Activated CD4-positive, CD25-positive, alpha-beta regulatory T cell treated with anti-CD3 and anti-CD28 coated beads, Interleukin-2, amount 50 U/mL, for 72 hours (primary cell): ENCODE measurements at regions not wholly inside any gene's neighbourhood (a gene's known extent, or its start where the extent isn't known, plus 50 kb on each side); places are given as distances from the start of the nearest gene placed in this dataset.
"Not testable (repeated sequence)": the region's sequence is repeated elsewhere in the genome, so short reads cannot be mapped to it uniquely, and the experiment has no call there.

Experiments
- DNase-seq: peaks from one replicate; pipeline ENCODE4 v3.0.0; 2021

DNA sequence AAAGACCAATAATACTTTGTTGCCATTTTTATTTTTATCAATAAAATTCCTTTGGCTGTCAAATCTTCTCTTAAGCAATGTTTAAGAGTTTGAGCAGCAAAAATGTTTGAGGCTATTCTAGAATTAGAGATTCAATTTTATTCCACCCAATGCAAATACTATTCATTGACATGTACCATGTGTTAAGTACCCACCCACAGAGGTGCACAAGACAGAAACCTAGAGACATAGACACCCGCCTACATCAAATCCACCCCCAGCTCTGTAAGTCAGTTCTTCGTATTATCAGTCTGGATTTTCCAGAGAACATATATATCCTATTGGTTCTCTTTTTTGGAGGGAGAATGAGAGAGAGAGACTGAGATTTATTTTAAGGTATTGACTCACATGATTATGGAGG, 463.7 kb downstream of the EPM2A start:
- no peak for DNase-seq

DNA sequence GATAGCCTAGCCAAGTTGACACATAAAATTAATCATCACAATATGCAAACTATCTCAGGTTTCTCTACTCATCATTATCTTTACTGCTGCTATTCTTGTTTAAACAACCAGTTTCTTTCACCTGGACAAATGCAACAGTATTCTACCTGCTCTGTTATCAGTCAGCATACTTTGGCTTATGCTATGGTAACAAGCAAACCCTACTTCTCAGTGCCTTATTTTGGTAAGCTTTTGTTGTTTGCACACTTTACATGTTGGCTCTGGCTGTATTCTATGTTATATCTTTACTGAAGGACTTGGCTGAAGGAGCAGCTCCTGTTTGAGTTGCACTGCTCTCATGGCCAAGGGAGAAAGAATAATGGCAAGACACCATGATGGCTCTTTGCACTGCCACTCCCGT, 463.1 kb downstream of the EPM2A start:
- DNase-seq, result no peak

DNA sequence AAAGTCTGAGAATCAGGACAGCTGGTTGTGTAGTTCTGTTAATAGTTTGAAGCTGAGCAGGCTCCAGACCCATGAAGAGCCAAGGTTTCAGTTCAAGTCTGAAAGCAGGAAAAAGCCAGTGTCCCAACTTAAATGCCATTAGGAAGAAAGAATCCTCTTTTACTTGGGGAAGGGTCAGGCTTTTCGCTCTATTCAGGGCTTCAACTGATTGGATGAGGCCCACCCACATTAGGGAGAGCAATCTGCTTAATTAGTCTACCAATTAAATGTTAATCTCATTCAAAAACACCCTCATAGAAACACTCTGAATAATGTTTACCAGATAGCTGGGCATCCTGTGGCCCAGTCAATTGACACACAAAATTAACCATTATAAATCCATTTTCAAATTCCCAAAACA, 462.2 kb downstream of the EPM2A start:
- DNase-seq, result no peak

DNA sequence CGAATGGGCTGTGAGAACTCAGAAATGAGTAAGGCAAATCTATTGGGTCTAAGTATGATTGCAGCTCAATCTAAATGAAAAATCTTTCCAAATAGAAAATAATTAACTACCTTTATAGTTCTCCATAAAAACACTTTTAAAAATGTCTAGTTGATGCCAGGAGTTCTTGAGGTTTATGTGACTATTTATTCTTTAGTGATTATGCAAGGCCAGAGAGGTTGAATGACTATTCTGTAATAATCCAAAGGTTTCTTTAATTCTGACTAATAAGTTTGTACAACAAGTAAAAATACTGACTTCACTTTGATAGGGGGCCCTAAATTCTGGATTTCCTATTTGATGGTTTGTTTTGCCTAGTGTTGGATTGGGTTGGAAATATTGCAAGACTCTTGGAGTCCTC, 461.2 kb downstream of the EPM2A start:
- DNase-seq, result no peak

DNA sequence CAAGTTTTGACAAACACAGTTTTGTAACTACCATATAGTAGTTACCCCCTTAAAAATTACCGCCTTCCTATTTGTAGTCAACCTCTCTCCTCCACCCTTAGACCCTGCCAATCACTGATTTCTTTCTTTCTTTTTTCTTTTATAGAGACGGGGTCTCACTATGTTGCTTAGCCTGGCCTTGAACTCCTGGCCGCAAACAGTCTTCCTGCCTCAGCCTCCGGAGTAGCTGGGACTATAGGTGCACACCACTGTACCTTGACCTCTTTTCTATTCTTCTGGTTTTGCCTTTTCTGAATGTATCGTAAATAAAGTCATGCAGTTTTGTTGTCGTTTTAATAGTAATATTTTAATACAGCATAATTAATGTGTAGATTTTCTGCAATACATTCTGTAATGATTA, 460.3 kb downstream of the EPM2A start:
- DNase-seq, result no peak

DNA sequence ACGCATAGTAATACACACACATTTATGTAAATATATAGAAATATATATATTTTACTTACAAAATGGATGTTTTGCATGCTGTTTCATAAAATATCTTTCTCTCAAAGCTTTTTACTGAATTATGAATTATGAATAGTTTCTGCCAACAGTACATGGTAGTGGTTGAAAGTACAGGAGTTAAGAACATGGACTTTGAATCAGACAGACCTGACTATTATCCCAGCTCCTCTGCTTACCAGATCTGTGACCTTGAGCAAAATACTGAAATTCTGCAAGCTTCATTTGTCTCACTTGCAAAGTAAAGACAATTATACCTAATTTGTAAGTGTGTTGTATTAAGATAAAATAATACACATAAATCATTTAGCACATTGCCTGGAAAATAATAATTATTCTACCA, 459.5 kb downstream of the EPM2A start:
- no peak for DNase-seq

DNA sequence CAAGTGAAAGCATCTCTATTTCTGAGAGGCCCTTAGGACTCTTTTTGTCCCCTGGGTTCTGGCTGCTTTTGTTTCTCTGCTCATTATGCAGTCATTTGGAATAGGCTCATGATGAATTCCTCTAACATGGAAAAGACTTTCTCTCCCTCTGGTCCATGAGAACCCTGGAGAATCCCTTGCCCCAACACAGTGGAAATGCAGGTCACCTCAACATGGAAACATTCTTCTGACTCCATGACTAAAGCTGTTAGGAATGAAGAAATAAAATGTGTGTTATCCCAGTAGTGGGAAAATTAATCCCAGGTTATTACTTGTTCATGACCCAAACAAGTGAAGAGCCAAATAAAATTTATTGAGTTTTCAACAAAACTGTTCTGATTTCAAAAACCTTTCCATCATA, 458.6 kb downstream of the EPM2A start:
- no peak for DNase-seq

DNA sequence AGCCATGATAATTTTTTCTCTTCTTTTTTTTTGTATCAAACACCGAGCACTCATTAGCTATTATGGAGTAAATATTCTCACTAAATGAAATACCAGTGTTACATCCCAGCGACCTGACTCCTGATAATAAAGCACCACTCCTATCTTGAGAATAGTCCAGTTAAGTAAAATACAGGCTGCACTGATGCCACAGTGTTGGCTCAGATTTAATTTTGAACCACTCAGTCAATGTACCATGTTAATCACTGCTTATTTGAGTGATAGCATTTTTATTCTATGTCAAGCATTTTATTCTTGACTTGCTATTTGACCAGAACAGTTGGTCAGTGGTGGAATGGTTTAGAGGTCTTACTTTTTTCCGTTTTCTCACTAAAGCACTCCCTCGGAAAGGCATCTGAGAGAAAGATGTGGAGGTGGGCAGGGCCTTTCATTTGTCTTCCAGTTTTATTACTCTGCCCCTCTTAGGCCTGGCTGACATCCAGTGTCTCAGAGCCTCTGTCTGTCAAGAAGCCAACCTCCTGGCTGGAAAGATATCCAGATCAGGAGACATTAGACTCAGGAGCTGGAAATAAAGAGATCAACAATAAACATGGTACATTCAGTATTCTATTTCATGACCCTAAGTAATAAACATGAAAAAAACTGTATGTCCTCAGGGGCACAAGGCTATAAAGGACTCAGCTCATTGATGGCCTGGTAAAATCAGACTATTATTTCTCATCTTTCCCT, 457.8 kb downstream of the EPM2A start:
- no peak for DNase-seq

DNA sequence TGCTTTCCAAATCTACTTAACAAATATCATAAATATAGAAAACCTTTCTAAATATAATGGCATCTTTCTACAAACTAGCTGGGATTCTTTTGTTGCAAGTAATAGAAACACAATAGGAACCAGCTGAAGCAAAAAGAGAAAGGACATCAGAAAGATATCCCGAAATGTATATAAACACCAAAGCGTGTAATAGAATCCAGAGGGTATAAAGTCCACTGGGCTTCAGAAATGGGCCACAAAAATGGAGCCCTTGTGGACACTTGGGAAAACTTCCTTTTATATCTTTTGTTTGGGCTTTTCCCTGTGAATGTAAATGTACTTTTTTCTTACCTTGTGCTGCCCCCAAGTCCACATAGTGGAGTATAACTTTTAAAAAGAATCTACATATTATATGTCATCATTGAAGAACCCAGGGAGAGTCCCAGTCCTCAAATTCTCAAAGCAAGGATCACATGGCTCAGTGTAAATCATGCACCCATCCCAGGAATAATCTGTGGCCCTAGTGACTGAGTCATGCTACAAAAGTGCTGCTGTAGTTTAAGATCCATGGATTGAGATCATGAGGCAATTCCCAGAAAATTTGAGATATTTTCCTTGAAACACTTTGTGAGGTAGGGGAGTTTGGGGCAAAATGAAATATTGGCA, 457.0 kb downstream of the EPM2A start:
- DNase-seq, result no peak

DNA sequence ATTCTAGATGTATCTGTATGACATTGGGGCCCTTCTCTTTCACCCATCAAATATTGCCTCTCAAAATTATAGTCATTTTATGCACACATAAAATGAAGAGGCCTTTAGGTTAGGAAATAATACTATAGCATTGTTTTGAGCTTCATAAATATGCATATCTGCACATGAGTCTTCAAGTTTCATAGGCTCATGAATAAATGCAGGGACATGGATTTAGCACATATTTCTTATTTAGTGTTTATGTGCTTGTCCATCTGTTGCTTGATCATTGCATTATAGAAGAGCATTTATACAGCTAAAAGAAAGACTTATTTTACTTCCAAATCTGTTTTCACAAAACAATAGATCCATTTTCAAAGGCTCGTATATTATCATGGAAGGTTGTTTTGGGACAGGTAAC, 455.8 kb downstream of the EPM2A start:
- DNase-seq, result no peak

DNA sequence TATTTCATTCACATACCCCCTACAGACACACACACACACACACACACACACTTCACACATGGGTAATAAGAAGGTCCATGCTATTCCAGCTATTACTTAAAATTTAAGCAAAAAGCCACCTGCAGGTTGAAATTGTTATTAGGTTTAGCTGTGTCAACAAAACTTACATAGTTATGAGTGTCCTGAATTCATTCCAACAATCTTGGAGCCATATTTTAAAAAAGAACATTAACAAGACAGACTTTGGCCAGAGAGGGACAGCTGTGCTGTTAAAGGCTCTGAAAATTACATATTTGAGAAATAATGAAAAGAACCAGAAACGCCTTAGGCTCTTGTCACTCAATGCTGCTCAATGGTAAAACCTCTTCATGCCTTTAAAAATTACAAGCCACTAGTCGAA, 455.3 kb downstream of the EPM2A start:
- DNase-seq, result no peak

DNA sequence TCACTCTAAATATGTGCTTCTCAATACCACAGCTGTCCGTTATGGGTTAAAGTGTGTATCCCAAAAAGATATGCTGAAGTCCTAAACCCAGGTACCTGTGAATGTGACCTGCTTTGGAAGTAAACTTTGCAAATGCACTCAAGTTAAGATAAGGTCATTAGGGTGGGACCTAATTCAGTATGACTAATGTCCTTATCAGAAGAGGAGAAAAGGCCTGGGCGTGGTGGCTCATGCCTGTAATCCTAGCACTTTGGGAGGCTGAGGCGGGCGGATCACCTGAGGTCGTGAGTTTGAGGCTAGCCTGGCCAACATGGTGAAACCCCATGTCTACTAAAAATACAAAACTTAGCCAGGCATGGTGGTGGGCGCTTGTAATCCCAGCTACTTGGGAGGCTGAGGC, 452.1 kb downstream of the EPM2A start:
- DNase-seq, result not testable (repeated sequence)

DNA sequence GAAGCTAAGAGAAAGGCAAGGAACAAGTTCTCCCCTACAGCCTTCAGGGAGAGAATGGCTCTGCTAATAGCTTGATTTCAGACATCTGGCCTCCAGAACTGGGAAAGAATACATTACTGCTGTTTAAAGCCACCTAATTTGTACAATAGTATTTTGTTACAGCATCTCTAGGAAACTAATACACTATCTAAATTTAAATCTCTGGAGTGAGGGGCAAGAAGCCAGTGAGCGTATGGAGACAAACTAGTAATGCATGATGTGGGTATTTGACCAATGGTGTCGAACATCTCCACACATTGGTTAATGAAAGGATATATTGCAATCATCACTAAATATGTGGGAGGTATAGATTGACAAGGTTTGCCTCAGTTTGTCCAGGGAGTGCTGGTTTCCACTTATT, 451.5 kb downstream of the EPM2A start:
- DNase-seq, result no peak

DNA sequence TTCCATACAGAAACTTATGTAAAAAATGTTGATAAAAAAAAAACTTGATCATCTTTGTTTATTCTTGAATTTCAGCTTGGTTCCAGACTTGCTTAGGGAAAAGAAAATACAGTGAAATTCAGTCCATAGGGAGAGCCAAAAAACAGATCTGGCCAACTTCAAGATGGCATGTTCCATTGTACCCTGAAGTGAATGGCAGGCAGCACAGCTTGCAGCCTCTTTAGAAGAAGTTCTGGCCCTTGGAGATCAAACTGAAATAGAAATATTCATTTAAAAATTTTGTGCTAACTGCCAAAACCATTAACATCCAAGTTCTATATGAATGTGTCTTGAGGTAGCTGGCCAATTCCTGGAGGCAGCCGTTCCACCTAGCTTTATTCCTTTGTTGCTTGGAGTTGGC, 448.4 kb downstream of the EPM2A start:
- no peak for DNase-seq

DNA sequence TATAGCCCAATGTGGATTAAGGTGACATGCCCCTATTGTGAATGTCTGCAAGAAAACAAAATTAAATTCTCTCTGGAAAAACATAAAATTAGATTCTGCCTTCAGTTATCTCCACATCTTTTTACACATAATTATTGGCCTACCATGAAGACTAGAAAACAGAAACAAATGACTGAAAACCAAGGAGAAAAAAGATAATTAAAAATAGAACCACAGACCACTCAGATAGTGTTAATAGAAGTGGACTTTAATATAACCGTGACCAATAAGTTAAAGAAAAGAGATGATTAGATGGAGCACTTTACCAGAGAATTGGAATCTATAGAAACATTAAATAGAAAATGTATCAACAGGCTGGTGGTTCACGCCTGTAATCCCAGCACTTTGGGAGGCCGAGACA, 445.7 kb downstream of the EPM2A start:
- no peak for DNase-seq

DNA sequence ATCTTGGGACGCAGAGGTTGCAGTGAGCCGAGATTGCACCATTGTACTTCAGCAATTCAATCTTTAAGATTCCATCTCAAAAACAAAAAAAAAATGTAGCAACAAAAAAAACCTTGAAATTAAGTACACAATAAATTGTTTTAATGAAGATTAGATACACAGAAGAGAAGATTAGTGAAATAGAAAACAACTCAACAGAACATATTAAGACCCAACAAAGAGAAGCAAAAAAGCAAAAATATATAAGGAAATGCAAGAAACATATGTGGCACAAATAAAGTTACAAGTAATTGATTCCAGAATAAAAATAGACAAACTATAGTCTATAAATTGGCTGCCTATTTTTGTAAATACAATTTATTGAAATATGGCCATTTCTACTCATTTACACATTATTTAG, 445.2 kb downstream of the EPM2A start:
- DNase-seq, result no peak

DNA sequence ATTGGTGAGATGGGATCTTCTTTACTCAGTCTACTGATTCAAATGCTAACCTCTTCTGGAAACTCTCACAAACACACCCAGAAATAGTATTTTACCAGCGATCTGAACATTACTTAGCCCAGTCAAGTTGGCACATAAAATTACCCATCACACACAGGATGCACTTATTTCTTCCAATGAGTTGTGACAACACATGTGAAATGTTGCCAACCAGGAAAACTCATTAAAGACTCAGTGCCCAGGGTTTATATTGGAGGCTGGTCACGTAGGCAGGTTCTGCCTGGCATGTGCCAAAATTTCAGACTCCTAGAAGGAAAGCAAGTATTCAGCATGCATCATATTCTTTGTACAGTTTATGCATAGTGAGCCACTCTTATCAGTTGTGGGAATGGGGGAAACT, 443.3 kb downstream of the EPM2A start:
- DNase-seq, result no peak

DNA sequence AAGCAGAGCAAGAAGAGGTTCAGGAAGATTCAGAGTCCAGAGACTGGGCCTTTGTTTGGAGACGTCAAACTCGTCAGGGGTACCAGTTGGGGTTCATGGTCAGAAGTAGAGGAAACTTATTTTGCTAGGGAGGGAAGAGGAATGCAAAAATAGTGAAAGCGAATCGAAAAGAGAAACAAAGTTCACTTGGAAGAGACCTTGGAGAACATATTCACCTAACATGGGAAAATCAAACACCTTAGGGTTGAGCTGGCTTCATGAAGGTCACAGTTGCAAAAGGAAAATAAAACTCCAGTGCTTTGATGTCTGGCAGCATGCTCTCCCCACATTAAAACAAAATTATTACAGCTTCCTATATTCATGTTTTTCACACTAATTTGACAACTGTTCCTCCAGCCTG, 440.4 kb downstream of the EPM2A start:
- DNase-seq, result no peak

DNA sequence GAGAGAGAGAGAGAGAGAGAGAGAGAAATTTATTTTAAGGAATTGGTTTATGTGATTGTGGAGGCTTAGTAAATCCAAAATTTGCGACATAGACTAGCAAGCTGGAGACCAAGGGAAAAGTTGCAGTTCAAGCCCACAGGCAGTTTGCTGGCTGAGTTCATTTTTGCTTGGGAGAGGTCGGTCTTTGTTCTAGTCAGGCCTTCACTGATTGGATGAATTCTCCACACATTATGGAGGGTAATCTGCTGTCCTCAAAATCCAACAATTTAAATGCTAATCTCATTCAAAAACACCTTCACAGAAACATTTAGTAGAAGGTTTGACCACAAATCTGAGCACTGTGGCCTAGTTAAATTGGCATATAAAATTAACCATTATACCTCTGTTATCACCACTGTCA, 439.6 kb downstream of the EPM2A start:
- DNase-seq, result no peak

DNA sequence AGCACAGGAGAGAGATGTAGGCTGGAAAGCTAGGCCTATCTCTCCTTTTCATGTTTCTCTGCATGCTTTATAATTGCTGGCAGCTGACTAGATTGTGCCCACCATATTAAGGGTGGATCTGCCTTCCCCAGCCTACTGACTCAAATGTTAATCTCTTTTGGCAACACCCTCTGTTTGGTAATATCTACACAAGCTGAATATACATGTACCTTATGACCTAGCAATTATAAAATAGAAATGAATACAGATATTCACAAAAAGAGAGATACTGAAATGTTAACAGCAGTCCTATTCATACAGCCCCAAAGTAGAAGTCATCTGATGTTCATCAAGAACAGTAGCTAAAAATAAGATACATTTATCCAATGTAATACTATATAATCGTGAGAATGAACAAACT, 429.6 kb downstream of the EPM2A start:
- DNase-seq, result no peak

DNA sequence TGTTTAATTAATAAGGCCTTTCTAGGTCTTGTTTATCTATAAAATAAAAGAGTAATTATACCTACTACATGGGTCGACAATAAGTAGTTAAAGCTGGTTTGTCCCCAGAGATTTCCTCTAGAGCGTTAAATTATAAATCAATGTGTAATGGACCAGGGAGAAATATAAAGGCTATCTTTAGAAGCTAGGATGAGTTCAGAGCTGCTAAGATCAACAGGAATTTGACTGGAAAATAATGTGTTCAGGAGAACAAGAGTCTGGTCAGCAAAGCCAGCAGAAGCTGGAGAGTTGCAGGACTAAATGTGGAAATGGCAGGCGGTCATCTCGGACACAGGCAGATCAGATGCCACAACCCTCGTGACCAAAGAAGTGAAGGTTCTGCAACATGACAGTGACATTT, 428.8 kb downstream of the EPM2A start:
- no peak for DNase-seq

DNA sequence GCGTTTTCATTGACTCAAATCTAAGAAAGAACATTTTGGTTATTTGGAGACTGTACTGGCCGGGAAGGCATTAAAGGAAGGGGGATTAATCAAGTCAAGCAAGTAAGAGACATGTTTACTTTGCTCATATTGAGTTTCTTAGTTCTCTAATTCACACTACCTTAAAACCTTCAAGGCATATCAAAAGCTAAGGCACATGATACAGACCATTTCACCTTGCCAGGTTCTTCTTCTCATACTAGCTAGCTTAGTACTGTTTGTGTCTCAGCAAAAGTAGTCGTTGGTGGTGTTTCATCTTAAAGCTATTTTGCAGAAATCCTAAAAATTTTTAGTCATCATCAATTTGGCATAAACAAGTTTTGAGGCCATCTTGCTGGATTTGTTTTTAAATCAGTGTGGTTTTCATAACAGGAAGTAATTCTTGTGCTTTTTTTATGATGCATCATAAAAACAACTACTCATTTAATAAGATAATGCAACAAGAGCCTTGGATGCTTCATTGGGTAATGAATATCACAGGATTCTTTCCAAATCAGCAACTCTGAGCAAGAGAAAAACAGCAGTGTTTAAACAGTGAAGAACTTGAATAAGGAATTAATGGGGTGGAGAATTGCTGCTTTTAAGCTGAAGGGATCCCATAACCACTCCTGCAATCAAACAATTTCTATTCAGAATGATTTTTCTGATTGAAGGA, 425.3 kb downstream of the EPM2A start:
- no peak for DNase-seq

DNA sequence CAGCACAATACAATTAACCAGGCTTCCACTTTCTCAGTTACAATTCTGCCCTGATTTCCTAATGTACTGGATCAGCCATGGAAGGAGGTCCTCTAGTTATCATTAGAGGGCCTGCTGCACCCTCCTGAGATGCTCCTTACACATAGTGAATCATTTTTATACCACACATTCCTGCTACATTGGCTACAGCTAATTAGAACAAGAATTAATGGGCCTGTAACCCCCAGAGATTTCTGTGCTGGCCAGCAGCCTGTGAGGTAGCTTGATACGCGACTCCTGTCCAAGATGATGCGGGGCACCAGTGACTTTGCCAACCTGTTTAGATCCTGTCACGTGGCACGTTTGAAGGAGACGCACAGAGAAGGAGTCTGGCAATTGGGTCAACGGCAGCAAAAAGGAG, 422.8 kb downstream of the EPM2A start:
- no peak for DNase-seq

DNA sequence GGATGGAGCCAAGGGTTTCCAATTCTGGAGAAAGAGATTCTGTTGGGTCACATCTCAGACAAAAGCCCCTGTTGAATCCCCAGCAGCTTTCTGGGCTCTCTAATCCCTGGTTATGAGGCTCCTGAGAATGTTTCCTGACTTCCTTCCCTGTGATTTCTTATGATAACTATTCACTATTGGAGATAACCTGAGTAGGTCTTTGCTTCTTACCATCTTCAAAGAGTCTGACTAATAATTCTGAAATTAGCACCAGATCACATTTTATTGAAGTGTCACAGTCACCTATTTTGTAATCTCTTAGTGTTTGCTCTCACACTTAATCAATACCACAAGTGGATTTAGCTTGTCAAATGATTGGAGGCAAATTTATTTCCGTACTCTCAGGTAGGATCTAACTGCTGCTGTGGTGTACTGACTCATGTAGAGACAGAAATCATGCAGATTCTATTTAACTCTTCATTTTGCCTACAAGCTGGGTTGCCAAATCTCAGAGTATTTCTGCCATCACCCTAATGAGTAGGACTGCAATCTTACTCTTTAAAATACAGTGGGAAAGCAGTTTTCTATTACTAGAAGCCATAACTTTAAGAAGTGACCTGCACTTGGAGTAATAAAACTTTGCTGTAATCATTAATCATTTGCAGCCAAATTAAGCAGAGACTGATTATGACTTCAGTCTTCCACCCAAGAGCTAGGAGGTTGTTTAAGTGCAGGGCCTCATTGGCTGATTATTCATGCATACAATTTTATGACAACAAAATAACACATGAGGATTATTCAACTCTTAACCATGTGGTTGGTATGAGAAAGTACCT, 422.1 kb downstream of the EPM2A start:
- no peak for DNase-seq
